ENCODE measurements at regions not wholly inside any gene's neighbourhood (a gene's known extent, or its start where the extent isn't known, plus 50 kb on each side); places are given as distances from the start of the nearest gene placed in this dataset.

DNA sequence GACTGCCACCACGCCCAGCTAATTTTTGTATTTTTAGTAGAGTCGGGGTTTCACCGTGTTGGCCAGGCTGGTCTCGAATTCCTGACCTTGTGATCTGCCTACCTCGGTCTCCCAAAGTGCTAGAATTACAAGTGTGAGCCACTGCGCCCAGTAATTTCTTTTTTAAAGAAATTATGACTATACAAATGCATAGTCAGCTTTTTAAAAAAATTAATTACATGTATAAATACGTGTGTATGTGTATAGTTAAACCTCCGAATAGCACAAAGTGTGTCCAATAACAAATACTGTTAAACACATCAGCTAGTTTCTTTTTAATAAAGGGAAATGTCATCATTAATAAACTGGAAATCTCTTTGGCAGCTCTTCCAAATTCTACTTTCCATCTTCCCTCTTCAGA lies 135.5 kb upstream of the SALL4 start:
- Histone ChIP-seq H3K9me2 (replicated peaks; ENCODE audit: low read depth, low read length) (no peaks in the 10 kb centered on the region), H2AFZ (ENCODE audit: low read length) (no peak overlapping the region), H3K27me3 (ENCODE audit: insufficient read depth, low read length, poor library complexity, severe bottlenecking) (no peaks in the 10 kb centered on the region), H3K4me3 (ENCODE audit: low read length, poor library complexity, severe bottlenecking) (no peak overlapping the region), H3K9me3 (ENCODE audit: insufficient read depth, low read depth, low read length) (no peaks in the 10 kb centered on the region), H3K9ac (ENCODE audit: low read depth, low read length, poor library complexity, severe bottlenecking) (no peak overlapping the region), H3F3A (ENCODE audit: low read depth) (no peaks in the 10 kb centered on the region; the same call in 1 of the 2 replicates), H3K4me1 (ENCODE audit: insufficient read depth, low read length, poor library complexity, severe bottlenecking) (peaks cover 25% of the 10 kb centered on the region), H4K20me1 (ENCODE audit: insufficient read depth, low read length, poor library complexity, severe bottlenecking) (no peaks in the 10 kb centered on the region), H3K4me2 (ENCODE audit: low read depth, low read length, poor library complexity, severe bottlenecking) (no peak overlapping the region), H3K36me3 (ENCODE audit: insufficient read depth, low read length) (no peaks in the 10 kb centered on the region), H3K79me2 (ENCODE audit: insufficient read depth, low read length) (no peaks in the 10 kb centered on the region)
- no peak for TF ChIP-seq EZH2phosphoT487 (IDR thresholded peaks at IDR 0.05; ENCODE audit: borderline replicate concordance)
- TF ChIP-seq, protein P1, sequence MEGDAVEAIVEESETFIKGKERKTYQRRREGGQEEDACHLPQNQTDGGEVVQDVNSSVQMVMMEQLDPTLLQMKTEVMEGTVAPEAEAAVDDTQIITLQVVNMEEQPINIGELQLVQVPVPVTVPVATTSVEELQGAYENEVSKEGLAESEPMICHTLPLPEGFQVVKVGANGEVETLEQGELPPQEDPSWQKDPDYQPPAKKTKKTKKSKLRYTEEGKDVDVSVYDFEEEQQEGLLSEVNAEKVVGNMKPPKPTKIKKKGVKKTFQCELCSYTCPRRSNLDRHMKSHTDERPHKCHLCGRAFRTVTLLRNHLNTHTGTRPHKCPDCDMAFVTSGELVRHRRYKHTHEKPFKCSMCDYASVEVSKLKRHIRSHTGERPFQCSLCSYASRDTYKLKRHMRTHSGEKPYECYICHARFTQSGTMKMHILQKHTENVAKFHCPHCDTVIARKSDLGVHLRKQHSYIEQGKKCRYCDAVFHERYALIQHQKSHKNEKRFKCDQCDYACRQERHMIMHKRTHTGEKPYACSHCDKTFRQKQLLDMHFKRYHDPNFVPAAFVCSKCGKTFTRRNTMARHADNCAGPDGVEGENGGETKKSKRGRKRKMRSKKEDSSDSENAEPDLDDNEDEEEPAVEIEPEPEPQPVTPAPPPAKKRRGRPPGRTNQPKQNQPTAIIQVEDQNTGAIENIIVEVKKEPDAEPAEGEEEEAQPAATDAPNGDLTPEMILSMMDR (conservative IDR thresholded peaks at IDR 0.05; ENCODE audit: low read length): no peak

DNA sequence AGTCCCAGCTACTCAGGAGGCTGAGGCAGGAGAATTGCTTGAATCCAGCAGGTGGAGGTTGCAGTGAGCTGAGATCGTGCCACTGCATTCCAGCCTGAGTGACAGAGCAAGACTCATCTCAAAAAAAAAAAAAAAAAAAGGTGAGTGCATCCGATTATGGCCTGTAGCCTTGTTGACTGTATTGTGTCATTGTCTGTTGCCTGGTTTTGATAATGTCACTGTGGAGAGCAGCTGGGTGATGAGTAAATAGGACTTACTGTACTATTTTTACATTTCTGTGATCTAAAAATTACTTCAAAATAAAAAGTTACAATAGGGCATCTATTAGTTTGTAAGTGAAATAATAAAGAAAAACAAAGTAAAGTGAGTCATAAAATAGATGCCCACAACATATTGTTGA lies 134.1 kb upstream of the SALL4 start:
- H3K79me2 ChIP-seq (ENCODE audit: insufficient read depth, low read length): no peaks in the 10 kb centered on the region
- TF ChIP-seq, protein P1 (conservative IDR thresholded peaks at IDR 0.05; ENCODE audit: low read length): no peak
- TF ChIP-seq EZH2phosphoT487 (IDR thresholded peaks at IDR 0.05; ENCODE audit: borderline replicate concordance): no peak
- no peak overlapping the region for H3K9ac ChIP-seq (ENCODE audit: low read depth, low read length, poor library complexity, severe bottlenecking)
- H3K27me3 ChIP-seq (ENCODE audit: insufficient read depth, low read length, poor library complexity, severe bottlenecking): no peaks in the 10 kb centered on the region
- H3K9me2 ChIP-seq (replicated peaks; ENCODE audit: low read depth, low read length): no peaks in the 10 kb centered on the region
- no peak overlapping the region for H3K4me2 ChIP-seq (ENCODE audit: low read depth, low read length, poor library complexity, severe bottlenecking)
- H3K4me1 ChIP-seq (ENCODE audit: insufficient read depth, low read length, poor library complexity, severe bottlenecking): peaks cover 28% of the 10 kb centered on the region
- no peaks in the 10 kb centered on the region for H3K9me3 ChIP-seq (ENCODE audit: insufficient read depth, low read depth, low read length)
- no peaks in the 10 kb centered on the region for H3K36me3 ChIP-seq (ENCODE audit: insufficient read depth, low read length)
- no peak overlapping the region for H3K4me3 ChIP-seq (ENCODE audit: low read length, poor library complexity, severe bottlenecking)
- H3F3A ChIP-seq (ENCODE audit: low read depth): no peaks in the 10 kb centered on the region; the same call in 1 of the 2 replicates
- H4K20me1 ChIP-seq (ENCODE audit: insufficient read depth, low read length, poor library complexity, severe bottlenecking): no peaks in the 10 kb centered on the region
- no peak overlapping the region for H2AFZ ChIP-seq (ENCODE audit: low read length)

DNA sequence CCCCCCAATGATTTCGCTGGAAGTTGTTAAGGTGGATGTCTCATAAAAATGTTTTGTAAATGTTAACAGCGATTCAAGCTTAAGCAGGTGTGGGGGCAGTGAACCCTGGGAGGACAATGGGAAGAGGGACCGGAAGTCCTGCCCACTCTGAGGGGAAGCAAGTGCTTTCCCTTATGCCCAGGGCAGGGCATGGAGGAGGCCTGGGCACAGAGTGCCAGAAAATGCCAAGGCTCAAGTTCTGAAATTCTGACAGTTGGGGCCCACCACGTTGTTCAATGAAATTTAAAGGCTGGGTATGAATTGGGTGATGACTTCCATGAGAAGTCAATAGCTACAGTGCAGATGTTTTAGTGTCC lies 132.7 kb upstream of the SALL4 start:
- no peaks in the 10 kb centered on the region for H3K9me2 ChIP-seq (replicated peaks; ENCODE audit: low read depth, low read length)
- no peaks in the 10 kb centered on the region for H3K36me3 ChIP-seq (ENCODE audit: insufficient read depth, low read length)
- peaks cover 39% of the 10 kb centered on the region for H3K4me1 ChIP-seq (ENCODE audit: insufficient read depth, low read length, poor library complexity, severe bottlenecking)
- peak overlapping the region; percentile 89 for H2AFZ ChIP-seq (ENCODE audit: low read length)
- no peak for TF ChIP-seq EZH2phosphoT487 (IDR thresholded peaks at IDR 0.05; ENCODE audit: borderline replicate concordance)
- TF ChIP-seq, protein P1 (conservative IDR thresholded peaks at IDR 0.05; ENCODE audit: low read length): no peak
- no peaks in the 10 kb centered on the region; the same call in 1 of the 2 replicates for H3F3A ChIP-seq (ENCODE audit: low read depth)
- peak overlapping the region; percentile 51 for H3K4me3 ChIP-seq (ENCODE audit: low read length, poor library complexity, severe bottlenecking)
- H3K27me3 ChIP-seq (ENCODE audit: insufficient read depth, low read length, poor library complexity, severe bottlenecking): no peaks in the 10 kb centered on the region
- H4K20me1 ChIP-seq (ENCODE audit: insufficient read depth, low read length, poor library complexity, severe bottlenecking): no peaks in the 10 kb centered on the region
- H3K9ac ChIP-seq (ENCODE audit: low read depth, low read length, poor library complexity, severe bottlenecking): peak overlapping the region; percentile 46
- no peaks in the 10 kb centered on the region for H3K79me2 ChIP-seq (ENCODE audit: insufficient read depth, low read length)
- peak overlapping the region; percentile 64 for H3K4me2 ChIP-seq (ENCODE audit: low read depth, low read length, poor library complexity, severe bottlenecking)
- H3K9me3 ChIP-seq (ENCODE audit: insufficient read depth, low read depth, low read length): no peaks in the 10 kb centered on the region
